ENCODE measurements at regions not wholly inside any gene's neighbourhood (a gene's known extent, or its start where the extent isn't known, plus 50 kb on each side); places are given as distances from the start of the nearest gene placed in this dataset.
"Not testable (repeated sequence)": the region's sequence is repeated elsewhere in the genome, so short reads cannot be mapped to it uniquely, and the experiment has no call there.

DNA sequence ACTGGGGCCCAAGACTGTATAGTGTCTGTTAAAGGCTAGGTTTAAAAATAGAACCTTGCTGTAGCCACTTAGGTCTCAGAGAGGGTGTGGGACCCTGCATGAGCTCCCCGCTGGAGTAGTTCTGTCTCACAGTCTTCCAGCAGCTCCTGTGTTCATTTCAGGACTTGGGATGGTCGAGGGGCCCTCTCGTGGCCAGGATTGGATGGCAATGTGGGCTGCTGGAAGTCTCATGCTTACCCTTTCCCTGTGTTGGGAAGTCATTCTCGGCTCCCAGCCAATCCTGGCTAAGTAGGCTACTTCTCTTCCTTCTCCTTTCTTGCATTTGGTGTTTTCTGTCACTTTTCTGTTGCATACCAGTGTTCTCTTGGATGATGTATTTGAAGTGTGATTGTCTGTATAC is 284.0 kb upstream of the GCFC2 start:
- Histone ChIP-seq H3K36me3 (ENCODE audit: low read depth, missing control alignments) (no peaks in the 10 kb centered on the region), H3K27me3 (no peaks in the 10 kb centered on the region), H3K4me3 (no peak overlapping the region), H3K4me1 (no peaks in the 10 kb centered on the region), H3K27ac (no peak overlapping the region), H3K9me3 (no peaks in the 10 kb centered on the region)
- 79 to 98% methylated on average over 4 of the region's 4 CpGs for WGBS, 2 donors
- no peak for TF ChIP-seq POLR2A (IDR thresholded peaks at IDR 0.05)
- TF ChIP-seq, protein P1, sequence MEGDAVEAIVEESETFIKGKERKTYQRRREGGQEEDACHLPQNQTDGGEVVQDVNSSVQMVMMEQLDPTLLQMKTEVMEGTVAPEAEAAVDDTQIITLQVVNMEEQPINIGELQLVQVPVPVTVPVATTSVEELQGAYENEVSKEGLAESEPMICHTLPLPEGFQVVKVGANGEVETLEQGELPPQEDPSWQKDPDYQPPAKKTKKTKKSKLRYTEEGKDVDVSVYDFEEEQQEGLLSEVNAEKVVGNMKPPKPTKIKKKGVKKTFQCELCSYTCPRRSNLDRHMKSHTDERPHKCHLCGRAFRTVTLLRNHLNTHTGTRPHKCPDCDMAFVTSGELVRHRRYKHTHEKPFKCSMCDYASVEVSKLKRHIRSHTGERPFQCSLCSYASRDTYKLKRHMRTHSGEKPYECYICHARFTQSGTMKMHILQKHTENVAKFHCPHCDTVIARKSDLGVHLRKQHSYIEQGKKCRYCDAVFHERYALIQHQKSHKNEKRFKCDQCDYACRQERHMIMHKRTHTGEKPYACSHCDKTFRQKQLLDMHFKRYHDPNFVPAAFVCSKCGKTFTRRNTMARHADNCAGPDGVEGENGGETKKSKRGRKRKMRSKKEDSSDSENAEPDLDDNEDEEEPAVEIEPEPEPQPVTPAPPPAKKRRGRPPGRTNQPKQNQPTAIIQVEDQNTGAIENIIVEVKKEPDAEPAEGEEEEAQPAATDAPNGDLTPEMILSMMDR (IDR thresholded peaks at IDR 0.05): no peak
- DNase-seq: no peak
- intact Hi-C loops (cut with DNase I; ENCODE audit: low total_unique reads): no loop called here

DNA sequence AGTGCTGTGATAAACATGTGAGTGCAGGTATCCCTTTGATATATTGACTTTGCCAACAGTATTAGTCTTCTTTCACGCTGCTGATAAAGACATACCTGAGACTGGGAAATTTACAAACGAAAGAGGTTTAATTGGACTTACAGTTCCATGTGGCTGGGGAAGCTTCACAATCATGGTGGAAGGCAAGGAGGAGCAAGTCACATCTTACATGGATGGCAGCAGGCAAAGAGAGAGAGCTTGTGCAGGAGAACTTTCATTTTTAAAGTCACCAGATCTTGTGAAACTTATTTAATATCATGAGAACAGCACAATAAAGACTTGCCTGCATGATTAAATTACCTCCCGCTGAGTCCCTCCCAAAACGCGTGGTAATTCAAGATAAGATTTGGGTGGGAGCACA is 277.9 kb upstream of the GCFC2 start:
- DNase-seq; H3K36me3 ChIP-seq (ENCODE audit: low read depth, missing control alignments); H3K27me3 ChIP-seq; H3K4me1 ChIP-seq; H3K27ac ChIP-seq; H3K4me3 ChIP-seq; intact Hi-C loops (cut with DNase I; ENCODE audit: low total_unique reads); H3K9me3 ChIP-seq: not testable (repeated sequence)
- 93 to 94% methylated on average over 5 of the region's 5 CpGs for WGBS, 2 donors

DNA sequence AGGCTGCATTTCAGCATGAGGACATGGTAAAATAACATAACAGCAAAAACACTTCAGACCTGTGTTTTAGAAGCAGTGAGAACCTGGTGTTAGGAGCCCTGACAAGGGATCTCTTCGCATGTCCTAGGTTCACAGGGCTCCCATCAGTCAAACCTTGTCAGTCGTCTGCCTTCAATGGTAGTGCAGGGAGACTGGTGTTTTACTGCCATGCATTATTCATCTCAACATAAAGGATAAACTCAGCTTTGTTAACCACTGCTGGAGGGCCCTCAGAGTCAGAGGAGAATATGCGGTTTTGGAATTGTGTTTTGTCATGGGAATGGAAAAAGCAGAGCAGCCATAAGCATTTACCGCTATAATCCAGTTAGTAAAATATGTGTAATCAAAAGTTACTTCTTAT is 275.9 kb upstream of the GCFC2 start:
- WGBS, 2 donors: 61 to 66% methylated on average over 4 of the region's 4 CpGs
- no peak for DNase-seq

DNA sequence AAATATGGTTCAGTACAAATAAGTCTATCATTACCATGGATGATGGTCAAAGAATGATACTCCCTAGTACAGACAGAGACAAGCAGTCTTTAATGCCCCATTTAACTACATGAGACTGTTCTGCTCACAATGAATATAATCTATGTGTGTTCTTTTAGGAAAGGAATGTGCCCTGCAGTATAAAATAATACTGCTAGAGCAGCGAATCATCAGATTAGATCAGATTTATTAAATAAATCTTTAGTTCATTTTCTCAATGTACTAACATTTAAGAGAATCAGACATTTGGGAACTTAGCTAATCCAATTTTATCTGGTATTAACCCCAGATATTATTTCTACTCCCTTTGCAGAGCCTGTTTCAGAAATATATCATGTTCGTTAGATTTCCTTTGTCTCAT is 272.0 kb upstream of the GCFC2 start:
- no peak overlapping the region for H3K4me3 ChIP-seq
- TF ChIP-seq, protein P1 (IDR thresholded peaks at IDR 0.05): no peak
- TF ChIP-seq POLR2A (IDR thresholded peaks at IDR 0.05): no peak
- H3K27ac ChIP-seq: no peak overlapping the region
- intact Hi-C loops (cut with DNase I; ENCODE audit: low total_unique reads): no loop called here
- H3K36me3 ChIP-seq (ENCODE audit: low read depth, missing control alignments): no peaks in the 10 kb centered on the region
- no peak for DNase-seq
- H3K4me1 ChIP-seq: no peaks in the 10 kb centered on the region
- no peaks in the 10 kb centered on the region for H3K27me3 ChIP-seq
- WGBS, 2 donors: 59 to 64% methylated on average over 2 of the region's 2 CpGs
- no peaks in the 10 kb centered on the region for H3K9me3 ChIP-seq

More for the DNA sequence above, 275.9 kb upstream of the GCFC2 start:
- Histone ChIP-seq H3K36me3 (ENCODE audit: low read depth, missing control alignments) (no peaks in the 10 kb centered on the region), H3K27me3 (no peaks in the 10 kb centered on the region), H3K4me3 (no peak overlapping the region), H3K27ac (no peak overlapping the region), H3K4me1 (no peaks in the 10 kb centered on the region), H3K9me3 (no peaks in the 10 kb centered on the region)
- intact Hi-C loops (cut with DNase I; ENCODE audit: low total_unique reads): no loop called here
- TF ChIP-seq, protein P1 (IDR thresholded peaks at IDR 0.05): no peak
- TF ChIP-seq POLR2A (IDR thresholded peaks at IDR 0.05): no peak

DNA sequence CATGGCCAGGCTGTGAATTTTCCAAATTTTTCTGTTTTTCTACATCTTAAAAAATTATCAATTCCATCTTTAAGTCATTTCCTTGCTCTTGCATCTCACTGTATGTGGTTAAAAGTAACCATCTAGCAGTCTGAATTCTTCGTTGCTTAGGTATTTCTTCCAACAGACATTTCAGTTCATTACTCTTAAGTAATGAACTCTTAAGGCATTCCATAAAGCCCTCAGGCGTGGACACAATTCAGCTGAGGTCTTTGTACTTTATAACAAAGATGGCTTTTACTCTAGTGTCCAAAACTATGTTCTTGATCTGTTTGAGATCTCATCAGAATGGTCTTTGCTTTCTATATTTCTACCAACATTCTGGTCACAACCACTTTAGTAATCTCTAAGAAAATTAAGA is 253.9 kb upstream of the GCFC2 start:
- DNase-seq: no peak
- intact Hi-C loops (cut with DNase I; ENCODE audit: low total_unique reads): no loop called here
- 82 to 87% methylated on average over 2 of the region's 2 CpGs for whole genome bisulfite sequencing, 2 donors
- H3K4me1 ChIP-seq: no peaks in the 10 kb centered on the region
- H3K27me3 ChIP-seq: no peaks in the 10 kb centered on the region
- H3K27ac ChIP-seq: no peak overlapping the region
- no peaks in the 10 kb centered on the region for H3K9me3 ChIP-seq
- no peaks in the 10 kb centered on the region for H3K36me3 ChIP-seq (ENCODE audit: low read depth, missing control alignments)
- H3K4me3 ChIP-seq: no peak overlapping the region
- TF ChIP-seq, protein P1 (IDR thresholded peaks at IDR 0.05): no peak
- no peak for TF ChIP-seq POLR2A (IDR thresholded peaks at IDR 0.05)
